BE2C (cell line): ENCODE measurements at regions not wholly inside any gene's neighbourhood (a gene's known extent, or its start where the extent isn't known, plus 50 kb on each side); places are given as distances from the start of the nearest gene placed in this dataset.

ENCODE experiments used
- DNase-seq: peaks from one replicate; pipeline ENCODE4 v3.0.0-alpha.2; 2020
- H3K27me3 ChIP-seq: fragments of 250-450 bp; sonication (Bioruptor Pico); 2 replicates; pipeline ENCODE4 v1.5.1; 2020; ENCODE audit warnings: mild to moderate bottlenecking
- H3K36me3 ChIP-seq: fragments of 250-450 bp; sonication (Bioruptor Pico); 2 replicates; pipeline ENCODE4 v1.5.1; 2020; ENCODE audit warnings: mild to moderate bottlenecking
- H3K4me1 ChIP-seq: fragments of 250-450 bp; sonication (Bioruptor Pico); 2 replicates; pipeline ENCODE4 v1.5.1; 2020
- H3K4me3 ChIP-seq: 2 replicates; pipeline ENCODE4 v1.5.1; 2011; ENCODE audit warnings: low read depth, low read length
- H3K9me3 ChIP-seq: fragments of 250-450 bp; sonication (Bioruptor Pico); 2 replicates; pipeline ENCODE4 v1.5.1; 2020
- CTCF ChIP-seq: IDR thresholded peaks from 2 replicates; pipeline ENCODE4 v1.5.1; 2012; ENCODE audit warnings: mild to moderate bottlenecking, low read depth, low read length

GRCh38 chr2:78498125-78498524 lies 527.4 kb upstream of the REG3G start:
- DNase-seq: no peak
- no peak overlapping the region for H3K4me3 ChIP-seq
- no peak for TF ChIP-seq CTCF
- no peaks in the 10 kb centered on the region for H3K36me3 ChIP-seq
- H3K4me1 ChIP-seq: no peaks in the 10 kb centered on the region
- no peaks in the 10 kb centered on the region for H3K27me3 ChIP-seq
- H3K9me3 ChIP-seq: no peaks in the 10 kb centered on the region

GRCh38 chr2:78506301-78506700 lies 519.2 kb upstream of the REG3G start:
- Histone ChIP-seq H3K4me1 (no peaks in the 10 kb centered on the region), H3K4me3 (no peak overlapping the region), H3K9me3 (no peaks in the 10 kb centered on the region), H3K36me3 (no peaks in the 10 kb centered on the region), H3K27me3 (no peaks in the 10 kb centered on the region)
- DNase-seq: no peak
- TF ChIP-seq CTCF: no peak

- no peak for DNase-seq
- H3K4me1 ChIP-seq: 0 out of 2 replicates have a peak, but pooled peaks cover 3% of the 10 kb centered on the region
- H3K36me3 ChIP-seq: no peaks in the 10 kb centered on the region
- TF ChIP-seq CTCF: no peak
- H3K4me3 ChIP-seq: no peak overlapping the region
- no peaks in the 10 kb centered on the region for H3K9me3 ChIP-seq
- H3K27me3 ChIP-seq: no peaks in the 10 kb centered on the region
Measured at GRCh38 chr2:78521938-78522337, 503.6 kb upstream of the REG3G start.

- no peak for TF ChIP-seq CTCF
- H3K36me3 ChIP-seq: no peaks in the 10 kb centered on the region
- no peak overlapping the region for H3K4me3 ChIP-seq
- no peak for DNase-seq
- H3K4me1 ChIP-seq: peaks cover 3% of the 10 kb centered on the region; the same call in 1 of the 2 replicates
- H3K9me3 ChIP-seq: no peaks in the 10 kb centered on the region
- H3K27me3 ChIP-seq: no peaks in the 10 kb centered on the region
Measured at GRCh38 chr2:78532762-78533379, 492.6 kb upstream of the REG3G start.

- DNase-seq: no peak
- no peaks in the 10 kb centered on the region for H3K36me3 ChIP-seq
- peaks cover 3% of the 10 kb centered on the region; the same call in 1 of the 2 replicates for H3K4me1 ChIP-seq
- no peaks in the 10 kb centered on the region for H3K9me3 ChIP-seq
- H3K4me3 ChIP-seq: no peak overlapping the region
- no peak for TF ChIP-seq CTCF
- no peaks in the 10 kb centered on the region for H3K27me3 ChIP-seq
Measured at GRCh38 chr2:78535395-78535794, 490.1 kb upstream of the REG3G start.

- Histone ChIP-seq H3K4me3 (no peak overlapping the region), H3K27me3 (no peaks in the 10 kb centered on the region), H3K4me1 (no peaks in the 10 kb centered on the region), H3K9me3 (no peaks in the 10 kb centered on the region), H3K36me3 (no peaks in the 10 kb centered on the region)
- no peak for DNase-seq
- no peak for TF ChIP-seq CTCF
Measured at GRCh38 chr2:78538322-78538721, 487.2 kb upstream of the REG3G start.
